SK-N-SH (cell line): ENCODE measurements at regions not wholly inside any gene's neighbourhood (a gene's known extent, or its start where the extent isn't known, plus 50 kb on each side); places are given as distances from the start of the nearest gene placed in this dataset.
A peak's percentile ranks its signal among the peaks of the same experiment; 100 is the strongest.
"Not testable (repeated sequence)": the region's sequence is repeated elsewhere in the genome, so short reads cannot be mapped to it uniquely, and the experiment has no call there.

Experiments used
- CTCF ChIA-PET: fragments of 300-600, 350-600 bp; formaldehyde crosslinking; extraction: SDS; loops from one replicate; lab custom pipeline; 2021; lab: Yijun Ruan, JAX
- POLR2A ChIA-PET: fragments of 350-600 bp; sonication (Branson Sonifier 250); formaldehyde crosslinking; extraction: SDS; loops from one replicate; lab custom pipeline; 2020; ENCODE audit warnings: antibody characterized with exemption, inconsistent platforms; lab: Yijun Ruan, JAX
- DNase-seq: peaks from one replicate; pipeline ENCODE4 v3.0.0; 2012
- H2AFZ ChIP-seq: fragments of 200-600 bp; sonication (generic); 2 replicates; pipeline ENCODE4 v1.8.1; 2016; ENCODE audit warnings: antibody characterized with exemption, mild to moderate bottlenecking, low read depth
- H3F3A ChIP-seq: fragments of 200-600 bp; sonication (generic); replicated peaks from 2 replicates; pipeline ENCODE3; 2016; ENCODE audit warnings: antibody characterized with exemption, mild to moderate bottlenecking; ENCODE audit not compliant: insufficient read depth
- H3K27ac ChIP-seq, 2 experiments: fragments of 200-500 bp in 1 of 2; fragments of 200-600 bp in 1 of 2; sonication (Bioruptor generic) in 1 of 2; sonication (generic), shearing (Covaris generic) in 1 of 2; 2 replicates each; pipeline versions ENCODE4 v1.5.1 to v1.6.1; 2014 to 2016; ENCODE audit warnings: low read depth in 2 of 2, inconsistent platforms in 1 of 2, low read length in 1 of 2, mild to moderate bottlenecking in 1 of 2, mixed read lengths in 1 of 2
- H3K27me3 ChIP-seq: fragments of 200-600 bp; sonication (generic), shearing (Covaris generic); 2 replicates; pipeline ENCODE4 v1.6.1; 2016; ENCODE audit warnings: mixed run types; ENCODE audit not compliant: insufficient read depth
- H3K36me3 ChIP-seq, 2 experiments: fragments of 200-500 bp in 1 of 2; fragments of 200-600 bp in 1 of 2; sonication (Bioruptor generic) in 1 of 2; sonication (generic) in 1 of 2; replicated peaks in 1 of 2; 2 replicates each; pipeline versions ENCODE3 to v1.5.1; 2014 to 2016; ENCODE audit warnings: low read length in 1 of 2, mild to moderate bottlenecking in 1 of 2; ENCODE audit not compliant: insufficient read depth in 2 of 2, control insufficient read depth in 1 of 2
- H3K4me1 ChIP-seq, 2 experiments: fragments of 200-500 bp in 1 of 2; fragments of 200-600 bp in 1 of 2; sonication (Bioruptor generic) in 1 of 2; sonication (generic), shearing (Covaris generic) in 1 of 2; 2 replicates each; pipeline versions ENCODE4 v1.5.1 to v1.6.1; 2014 to 2016; ENCODE audit warnings: low read depth in 1 of 2, low read length in 1 of 2, mixed run types in 1 of 2; ENCODE audit not compliant: insufficient read depth in 2 of 2, control insufficient read depth in 1 of 2
- H3K4me2 ChIP-seq: fragments of 200-600 bp; sonication (generic), shearing (Covaris generic); 2 replicates; pipeline ENCODE4 v1.6.1; 2017; ENCODE audit warnings: mixed run types
- H3K4me3 ChIP-seq, 2 experiments: fragments of 200-500 bp in 1 of 2; fragments of 200-600 bp in 1 of 2; sonication (Bioruptor generic) in 1 of 2; sonication (generic), shearing (Covaris generic) in 1 of 2; 2 replicates each; pipeline versions ENCODE4 v1.5.1 to v1.8.1; 2014 to 2016; ENCODE audit warnings: low read depth in 2 of 2, inconsistent platforms in 1 of 2, low read length in 1 of 2, mild to moderate bottlenecking in 1 of 2, mixed read lengths in 1 of 2, moderate library complexity in 1 of 2
- H3K79me2 ChIP-seq: fragments of 200-600 bp; sonication (generic); 2 replicates; pipeline ENCODE4 v1.8.1; 2017; ENCODE audit warnings: mild to moderate bottlenecking; ENCODE audit not compliant: insufficient read depth
- H3K9ac ChIP-seq: fragments of 200-600 bp; sonication (generic); 2 replicates; pipeline ENCODE4 v1.6.1; 2017; ENCODE audit warnings: mixed run types
- H3K9me2 ChIP-seq: fragments of 200-600 bp; sonication (generic); 2 replicates; pipeline ENCODE4 v1.6.1; 2017; ENCODE audit warnings: mixed run types
- H3K9me3 ChIP-seq: fragments of 200-600 bp; sonication (generic); 2 replicates; pipeline ENCODE4 v1.6.1; 2017; ENCODE audit warnings: mixed run types, mild to moderate bottlenecking, moderate library complexity
- H4K20me1 ChIP-seq: fragments of 200-600 bp; sonication (generic); 2 replicates; pipeline ENCODE4 v1.6.1; 2017; ENCODE audit warnings: mild to moderate bottlenecking, mixed run types; ENCODE audit not compliant: insufficient read depth
- FOSL2 ChIP-seq: IDR thresholded peaks from 2 replicates; pipeline ENCODE4 v1.4.0; 2012; ENCODE audit warnings: low read depth, mild to moderate bottlenecking, moderate library complexity, borderline replicate concordance
- FOXJ3 ChIP-seq: sonication (generic); formaldehyde crosslinking; IDR thresholded peaks from 2 replicates; pipeline ENCODE4 v1.5.1; 2020; ENCODE audit warnings: mild to moderate bottlenecking, missing genetic modification reagents
- GATA2 ChIP-seq: sonication (generic); formaldehyde crosslinking; IDR thresholded peaks from 2 replicates; pipeline ENCODE4 v1.5.0; 2020; ENCODE audit warnings: mild to moderate bottlenecking, missing genetic modification reagents
- IRF3 ChIP-seq: fragments of 150-350 bp; IDR thresholded peaks from 2 replicates; pipeline ENCODE4 v1.6.1; 2016; ENCODE audit warnings: mild to moderate bottlenecking, low read depth, low read length
- NFIC ChIP-seq: IDR thresholded peaks from 2 replicates; pipeline ENCODE4 v1.4.0; 2012; ENCODE audit warnings: borderline replicate concordance
- RCOR1 ChIP-seq: fragments of 150-350 bp; IDR thresholded peaks from 2 replicates; pipeline ENCODE4 v1.6.1; 2017; ENCODE audit warnings: antibody characterized with exemption, low read length
- WGBS: methylation state at CpG from one replicate; pipeline ENCODE4 v1.1.6; 2017; ENCODE audit warnings: low lambda C conversion rate; 5-methylcytosine and 5-hydroxymethylcytosine counted together

DNA sequence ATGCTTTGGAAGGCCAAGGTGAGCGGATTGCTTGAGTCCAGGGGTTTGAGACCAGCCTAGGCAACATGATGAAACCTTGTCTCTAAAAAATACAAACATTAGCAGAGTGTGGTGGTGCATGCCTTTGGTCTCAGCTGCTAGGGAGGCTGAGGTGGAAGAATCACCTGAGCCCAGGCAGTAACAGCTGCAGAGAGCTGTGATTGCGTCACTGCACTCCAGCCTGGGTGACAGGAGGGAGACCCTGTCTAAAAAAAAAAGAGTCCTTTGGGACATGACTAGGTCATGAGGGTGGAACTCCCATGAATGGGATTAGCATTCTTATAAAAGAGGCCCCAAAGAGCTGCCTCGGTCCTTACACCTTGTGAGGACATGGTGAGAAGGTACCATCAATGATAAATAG, 436.0 kb upstream of the NR5A2 start:
- H2AFZ ChIP-seq, result no peak overlapping the region
- H3K9ac ChIP-seq, result no peak overlapping the region
- no peaks in the 10 kb centered on the region for H3K79me2 ChIP-seq
- ChIA-PET CTCF (no interaction called here), POLR2A (no interaction called here)
- no peak overlapping the region for H3K4me2 ChIP-seq
- no peak overlapping the region for H3K27ac ChIP-seq
- H3K9me2 ChIP-seq, result no peaks in the 10 kb centered on the region
- no peaks in the 10 kb centered on the region for H3K27me3 ChIP-seq
- TF ChIP-seq IRF3 (no peak), NFIC (no peak), RCOR1 (no peak)
- no peaks in the 10 kb centered on the region for H3K36me3 ChIP-seq
- no peaks in the 10 kb centered on the region for H4K20me1 ChIP-seq
- H3K4me1 ChIP-seq, result peaks cover 0 to 4% of the 10 kb centered on the region in 2 experiments; a peak in 1 of 4 replicates
- no peaks in the 10 kb centered on the region for H3K9me3 ChIP-seq
- WGBS, result 51% methylated on average over 3 of the region's 3 CpGs
- no peak overlapping the region for H3K4me3 ChIP-seq
- H3F3A ChIP-seq, result no peaks in the 10 kb centered on the region
- DNase-seq, result no peak

GRCh38 chr1:199593475-199593874, 434.0 kb upstream of the NR5A2 start:
- Histone ChIP-seq H3K4me3 (no peak overlapping the region), H3K27me3 (no peaks in the 10 kb centered on the region), H3K36me3 (no peaks in the 10 kb centered on the region), H4K20me1 (no peaks in the 10 kb centered on the region), H2AFZ (peak overlapping the region; percentile 21; the same call in 1 of the 2 replicates), H3K27ac (peak overlapping the region in 1 of 2 experiments; percentile 6; a peak in 2 of 4 replicates), H3K4me1 (peaks cover 0 to 4% of the 10 kb centered on the region in 2 experiments; a peak in 1 of 4 replicates), H3F3A (no peaks in the 10 kb centered on the region), H3K9me2 (no peaks in the 10 kb centered on the region), H3K9ac (no peak overlapping the region), H3K79me2 (no peaks in the 10 kb centered on the region), H3K9me3 (peaks cover 9% of the 10 kb centered on the region; the same call in 1 of the 2 replicates), H3K4me2 (no peak overlapping the region)
- POLR2A ChIA-PET, result no interaction called here
- no peak for DNase-seq
- TF ChIP-seq FOXJ3 (CRISPR knock-in tag) (no peak), GATA2 (CRISPR knock-in tag) (peak; percentile 47; the same call in 1 of the 2 replicates), FOSL2 (no peak)
- 38% methylated on average over 6 of the region's 6 CpGs for WGBS
- CTCF ChIA-PET, result interaction anchor here (1.4 kb wide), 1 partner anchor 42 kb away, joined by 4 read pairs; no protein-coding TSS in a partner anchor

DNA sequence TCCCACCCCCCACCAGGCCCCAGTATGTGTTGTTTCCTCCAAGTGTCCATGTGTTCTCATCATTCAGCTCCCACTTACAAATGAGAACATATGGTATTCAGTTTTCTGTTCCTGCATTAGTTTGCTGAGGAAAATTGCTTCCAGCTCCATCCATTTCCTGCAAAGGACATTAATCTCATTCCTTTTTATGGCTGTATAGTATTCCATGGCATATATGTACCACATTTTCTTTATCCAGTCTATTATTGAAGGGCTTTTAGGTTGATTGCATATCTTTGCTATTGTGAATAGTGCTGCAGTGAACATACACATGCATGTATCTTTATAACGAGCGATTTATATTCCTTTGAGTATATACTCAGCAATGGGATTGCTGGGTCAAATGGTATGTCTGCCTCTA, 431.1 kb upstream of the NR5A2 start:
- H3K9me3 ChIP-seq, H3K4me3 ChIP-seq, H2AFZ ChIP-seq, DNase-seq, H3K79me2 ChIP-seq, POLR2A ChIA-PET, H3K36me3 ChIP-seq, H3K27ac ChIP-seq, H3K9ac ChIP-seq, H3K27me3 ChIP-seq, H3F3A ChIP-seq, H3K4me2 ChIP-seq, H3K4me1 ChIP-seq, CTCF ChIA-PET, H4K20me1 ChIP-seq, H3K9me2 ChIP-seq: not testable (repeated sequence)
- WGBS, result 70% methylated on average over 2 of the region's 2 CpGs
